HTR-8/SVneo (cell line): ENCODE measurements at regions not wholly inside any gene's neighbourhood (a gene's known extent, or its start where the extent isn't known, plus 50 kb on each side); places are given as distances from the start of the nearest gene placed in this dataset.

Experiments
- DNase-seq: peaks from one replicate; pipeline ENCODE4 v3.0.0; 2011; ENCODE audit warnings: low spot score, mixed read lengths; ENCODE audit not compliant: insufficient read length
- FAIRE-seq: peaks from 2 replicates; lab custom pipeline; 2011; peaks lifted over from hg19 to GRCh38; lab: Jason Lieb, UNC

- no peak for FAIRE-seq
- DNase-seq = no peak
These were observed 332.1 kb downstream of the PIK3R1 start for GRCh38 chr5:68547622-68548021.

- DNase-seq (peak; percentile 80), FAIRE-seq (peak; percentile 96)
These were observed 333.6 kb downstream of the PIK3R1 start for GRCh38 chr5:68548959-68549676.

GRCh38 chr5:68550015-68550414 lies 334.5 kb downstream of the PIK3R1 start:
- DNase-seq = no peak
- FAIRE-seq = no peak

- no peak for DNase-seq
- FAIRE-seq = no peak
These were observed 335.9 kb downstream of the PIK3R1 start for GRCh38 chr5:68551436-68551835.

- DNase-seq (peak; percentile 49), FAIRE-seq (peak; percentile 88)
These were observed 339.2 kb downstream of the PIK3R1 start for GRCh38 chr5:68554571-68555279.

GRCh38 chr5:68555907-68556681 lies 340.5 kb downstream of the PIK3R1 start:
- FAIRE-seq = peak; percentile 70

GRCh38 chr5:68557162-68557936 lies 341.8 kb downstream of the PIK3R1 start:
- no peak for FAIRE-seq

More at GRCh38 chr5:68555907-68556681, 340.5 kb downstream of the PIK3R1 start:
- DNase-seq = no peak

GRCh38 chr5:68562308-68562707 lies 346.8 kb downstream of the PIK3R1 start:
- FAIRE-seq = no peak
- DNase-seq = no peak

More at GRCh38 chr5:68557162-68557936, 341.8 kb downstream of the PIK3R1 start:
- DNase-seq = no peak

GRCh38 chr5:68565427-68565826 lies 349.9 kb downstream of the PIK3R1 start:
- FAIRE-seq (no peak), DNase-seq (no peak)

- FAIRE-seq = no peak
- DNase-seq = no peak
These were observed 361.2 kb downstream of the PIK3R1 start for GRCh38 chr5:68576805-68577204.

- no peak for FAIRE-seq
- no peak for DNase-seq
These were observed 366.7 kb downstream of the PIK3R1 start for GRCh38 chr5:68582284-68582683.

- FAIRE-seq = no peak
- no peak for DNase-seq
These were observed 371.6 kb downstream of the PIK3R1 start for GRCh38 chr5:68587171-68587570.

GRCh38 chr5:68591850-68592249 lies 376.3 kb downstream of the PIK3R1 start:
- FAIRE-seq = no peak
- DNase-seq = no peak

- FAIRE-seq = no peak
These were observed 376.8 kb downstream of the PIK3R1 start for GRCh38 chr5:68592351-68592750.

GRCh38 chr5:68593211-68593671 lies 377.7 kb downstream of the PIK3R1 start:
- FAIRE-seq (no peak), DNase-seq (no peak)

More at GRCh38 chr5:68592351-68592750, 376.8 kb downstream of the PIK3R1 start:
- no peak for DNase-seq

GRCh38 chr5:68612972-68613371 lies 397.4 kb downstream of the PIK3R1 start:
- FAIRE-seq = no peak
- no peak for DNase-seq

GRCh38 chr5:68618501-68618900 lies 402.9 kb downstream of the PIK3R1 start:
- DNase-seq (no peak), FAIRE-seq (no peak)

- FAIRE-seq (no peak), DNase-seq (no peak)
These were observed 411.4 kb downstream of the PIK3R1 start for GRCh38 chr5:68627001-68627400.

- FAIRE-seq (no peak), DNase-seq (no peak)
These were observed 412.7 kb downstream of the PIK3R1 start for GRCh38 chr5:68628082-68628814.
